Panc1 (cell line): ENCODE measurements at regions not wholly inside any gene's neighbourhood (a gene's known extent, or its start where the extent isn't known, plus 50 kb on each side); places are given as distances from the start of the nearest gene placed in this dataset.

Source experiments
- CTCF ChIP-seq: fragments of 450-650 bp; IDR thresholded peaks from 2 replicates; pipeline ENCODE4 v1.5.1; 2017; ENCODE audit warnings: mild to moderate bottlenecking
- POLR2AphosphoS5 ChIP-seq: IDR thresholded peaks from 2 replicates; pipeline ENCODE4 v1.6.1; 2012; ENCODE audit warnings: mild to moderate bottlenecking, low read depth, low read length, moderate library complexity
- TCF7L2 ChIP-seq: IDR thresholded peaks from 2 replicates; pipeline ENCODE4 v1.6.1; 2011; ENCODE audit warnings: mild to moderate bottlenecking, low read depth, low read length, inconsistent platforms

GRCh38 chr3:120516136-120516535 lies 65.3 kb upstream of the FSTL1 start:
- TF ChIP-seq CTCF (no peak), POLR2AphosphoS5 (no peak), TCF7L2 (no peak)
